Smooth muscle cell (in vitro differentiated cells): ENCODE measurements at regions not wholly inside any gene's neighbourhood (a gene's known extent, or its start where the extent isn't known, plus 50 kb on each side); places are given as distances from the start of the nearest gene placed in this dataset.

Experiments
- DNase-seq: peaks from one replicate; lab custom pipeline; 2025; ENCODE audit not compliant: unreplicated experiment; lab: John Stamatoyannopoulos, UW
- H2AFZ ChIP-seq: fragments of 200-600 bp; sonication (generic); 2 replicates; pipeline ENCODE4 v1.6.0; 2016; ENCODE audit warnings: antibody characterized with exemption, low read depth, mild to moderate bottlenecking
- H3F3A ChIP-seq: fragments of 200-600 bp; sonication (generic); 2 replicates; pipeline ENCODE4 v1.6.0; 2017; ENCODE audit warnings: antibody characterized with exemption, low read depth
- H3K27ac ChIP-seq: fragments of 200-600 bp; sonication (generic); 2 replicates; pipeline ENCODE4 v1.5.1; 2016; ENCODE audit warnings: low read depth, mild to moderate bottlenecking
- H3K27me3 ChIP-seq: fragments of 200-600 bp; sonication (generic); 2 replicates; pipeline ENCODE4 v1.6.1; 2016; ENCODE audit warnings: low read depth, mild to moderate bottlenecking
- H3K36me3 ChIP-seq: fragments of 200-600 bp; sonication (generic); 2 replicates; pipeline ENCODE4 v1.5.1; 2016; ENCODE audit warnings: low read depth
- H3K4me1 ChIP-seq: fragments of 200-600 bp; sonication (generic); 2 replicates; pipeline ENCODE4 v1.5.1; 2016; ENCODE audit warnings: low read depth
- H3K4me2 ChIP-seq: fragments of 200-600 bp; sonication (generic); 2 replicates; pipeline ENCODE4 v1.6.0; 2016; ENCODE audit warnings: mild to moderate bottlenecking
- H3K4me3 ChIP-seq: fragments of 200-600 bp; sonication (generic); 2 replicates; pipeline ENCODE4 v1.5.1; 2016; ENCODE audit warnings: mild to moderate bottlenecking
- H3K79me2 ChIP-seq: fragments of 200-600 bp; sonication (generic); 2 replicates; pipeline ENCODE4 v1.6.0; 2016; ENCODE audit warnings: low read depth, mild to moderate bottlenecking
- H3K9ac ChIP-seq: fragments of 200-600 bp; sonication (generic); 2 replicates; pipeline ENCODE4 v1.6.0; 2016; ENCODE audit warnings: low read depth
- H3K9me3 ChIP-seq: fragments of 200-600 bp; sonication (generic); replicated peaks from 2 replicates; pipeline ENCODE4 v1.5.1; 2016; ENCODE audit warnings: low read depth
- H4K20me1 ChIP-seq: fragments of 200-600 bp; sonication (generic); 2 replicates; pipeline ENCODE4 v1.6.0; 2016; ENCODE audit warnings: low read depth
- WGBS: methylation state at CpG from one replicate; pipeline ENCODE4 v1.1.7; 2016; ENCODE audit warnings: low lambda C conversion rate; 5-methylcytosine and 5-hydroxymethylcytosine counted together
- TF ChIP-seq, protein P1 (sequence below): fragments of 200-600 bp; sonication (generic); IDR thresholded peaks from 2 replicates; pipeline ENCODE4 v1.5.1; 2017; ENCODE audit warnings: borderline replicate concordance, mild to moderate bottlenecking, antibody characterized with exemption; ENCODE audit not compliant: insufficient read depth, poor library complexity, severe bottlenecking

DNA sequence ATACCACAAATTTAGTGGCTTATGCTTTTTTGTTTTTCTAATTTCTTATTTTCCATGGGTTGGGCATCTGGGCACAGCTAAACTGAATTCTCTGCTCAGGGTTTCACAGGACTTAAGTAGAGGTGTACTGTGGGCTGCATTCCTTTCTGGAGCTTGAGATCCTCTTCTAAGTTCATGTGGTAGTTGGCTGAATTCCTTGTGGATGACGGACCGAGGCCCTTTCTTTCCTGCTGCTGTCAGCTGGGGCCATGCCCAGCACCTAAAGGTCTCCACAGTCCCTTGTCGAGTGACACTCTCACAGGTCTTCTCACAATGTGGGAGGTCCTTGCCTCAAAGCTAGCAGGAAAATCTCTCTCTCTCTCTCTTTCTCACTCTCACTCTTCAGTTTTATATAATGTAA, 433.5 kb upstream of the LRATD1 start:
- 57% methylated on average over 3 of the region's 3 CpGs for WGBS
- Histone ChIP-seq H4K20me1 (no peaks in the 10 kb centered on the region), H3K4me2 (no peak overlapping the region), H3K4me3 (no peak overlapping the region), H3K4me1 (no peaks in the 10 kb centered on the region), H3K9ac (no peak overlapping the region), H3K27ac (no peak overlapping the region), H3K27me3 (no peaks in the 10 kb centered on the region), H3K36me3 (no peaks in the 10 kb centered on the region), H2AFZ (no peak overlapping the region), H3K9me3 (no peaks in the 10 kb centered on the region), H3K79me2 (no peaks in the 10 kb centered on the region), H3F3A (no peaks in the 10 kb centered on the region)
- no peak for DNase-seq
- TF ChIP-seq, protein P1, sequence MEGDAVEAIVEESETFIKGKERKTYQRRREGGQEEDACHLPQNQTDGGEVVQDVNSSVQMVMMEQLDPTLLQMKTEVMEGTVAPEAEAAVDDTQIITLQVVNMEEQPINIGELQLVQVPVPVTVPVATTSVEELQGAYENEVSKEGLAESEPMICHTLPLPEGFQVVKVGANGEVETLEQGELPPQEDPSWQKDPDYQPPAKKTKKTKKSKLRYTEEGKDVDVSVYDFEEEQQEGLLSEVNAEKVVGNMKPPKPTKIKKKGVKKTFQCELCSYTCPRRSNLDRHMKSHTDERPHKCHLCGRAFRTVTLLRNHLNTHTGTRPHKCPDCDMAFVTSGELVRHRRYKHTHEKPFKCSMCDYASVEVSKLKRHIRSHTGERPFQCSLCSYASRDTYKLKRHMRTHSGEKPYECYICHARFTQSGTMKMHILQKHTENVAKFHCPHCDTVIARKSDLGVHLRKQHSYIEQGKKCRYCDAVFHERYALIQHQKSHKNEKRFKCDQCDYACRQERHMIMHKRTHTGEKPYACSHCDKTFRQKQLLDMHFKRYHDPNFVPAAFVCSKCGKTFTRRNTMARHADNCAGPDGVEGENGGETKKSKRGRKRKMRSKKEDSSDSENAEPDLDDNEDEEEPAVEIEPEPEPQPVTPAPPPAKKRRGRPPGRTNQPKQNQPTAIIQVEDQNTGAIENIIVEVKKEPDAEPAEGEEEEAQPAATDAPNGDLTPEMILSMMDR, result no peak

- H3K4me1 ChIP-seq, result no peaks in the 10 kb centered on the region
- no peaks in the 10 kb centered on the region for H3K36me3 ChIP-seq
- H3K4me3 ChIP-seq, result no peak overlapping the region
- DNase-seq, result no peak
- H3K9me3 ChIP-seq, result no peaks in the 10 kb centered on the region
- 79% methylated on average over 3 of the region's 3 CpGs for WGBS
- no peak overlapping the region for H3K4me2 ChIP-seq
- no peaks in the 10 kb centered on the region for H3K79me2 ChIP-seq
- TF ChIP-seq, protein P1, result no peak
- no peak overlapping the region for H3K9ac ChIP-seq
- no peaks in the 10 kb centered on the region for H4K20me1 ChIP-seq
- no peaks in the 10 kb centered on the region for H3F3A ChIP-seq
- no peak overlapping the region for H2AFZ ChIP-seq
- H3K27ac ChIP-seq, result no peak overlapping the region
- no peaks in the 10 kb centered on the region for H3K27me3 ChIP-seq
These were observed 413.2 kb upstream of the LRATD1 start for GRCh38 chr2:14219306-14219705.

DNA sequence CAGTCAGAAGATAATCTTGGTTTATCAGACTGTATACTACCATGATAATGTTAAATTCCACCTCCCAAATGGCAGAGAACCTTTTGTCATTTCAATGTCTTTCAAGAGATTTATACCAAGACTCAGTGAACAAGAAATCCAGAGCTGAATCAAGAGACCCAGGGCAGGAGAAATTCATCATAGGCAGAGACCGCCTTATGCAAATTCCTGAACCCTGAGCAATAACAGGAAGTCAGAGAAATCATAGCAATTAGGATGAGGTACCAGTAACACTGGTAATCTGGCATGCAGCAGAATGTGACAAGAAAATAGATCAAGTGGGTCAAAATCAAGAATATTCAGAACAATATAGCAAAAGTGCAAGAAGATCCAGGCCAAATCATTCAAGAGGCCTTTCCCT, 412.4 kb upstream of the LRATD1 start:
- Histone ChIP-seq H3K27me3 (no peaks in the 10 kb centered on the region), H3K4me2 (no peak overlapping the region), H3F3A (no peaks in the 10 kb centered on the region), H3K27ac (no peak overlapping the region), H3K79me2 (no peaks in the 10 kb centered on the region), H3K9ac (no peak overlapping the region), H4K20me1 (no peaks in the 10 kb centered on the region), H3K36me3 (no peaks in the 10 kb centered on the region), H2AFZ (no peak overlapping the region), H3K9me3 (no peaks in the 10 kb centered on the region), H3K4me1 (no peaks in the 10 kb centered on the region), H3K4me3 (no peak overlapping the region)
- TF ChIP-seq, protein P1, result no peak
- 66% methylated on average over 1 of the region's 1 CpG for WGBS
- DNase-seq, result no peak

GRCh38 chr2:14221466-14221865, 411.1 kb upstream of the LRATD1 start:
- Histone ChIP-seq H3K36me3 (no peaks in the 10 kb centered on the region), H2AFZ (no peak overlapping the region), H4K20me1 (no peaks in the 10 kb centered on the region), H3F3A (no peaks in the 10 kb centered on the region), H3K9me3 (no peaks in the 10 kb centered on the region), H3K27me3 (no peaks in the 10 kb centered on the region), H3K4me2 (no peak overlapping the region), H3K27ac (no peak overlapping the region), H3K79me2 (no peaks in the 10 kb centered on the region), H3K4me1 (no peaks in the 10 kb centered on the region), H3K9ac (no peak overlapping the region), H3K4me3 (no peak overlapping the region)
- 92% methylated on average over 4 of the region's 4 CpGs for WGBS
- TF ChIP-seq, protein P1, result no peak
- no peak for DNase-seq
